GM21529 (cell line): ENCODE measurements at regions not wholly inside any gene's neighbourhood (a gene's known extent, or its start where the extent isn't known, plus 50 kb on each side); places are given as distances from the start of the nearest gene placed in this dataset.
"Not testable (repeated sequence)": the region's sequence is repeated elsewhere in the genome, so short reads cannot be mapped to it uniquely, and the experiment has no call there.

ENCODE experiments used
- ATAC-seq: cut with Tn5 transposase; IDR thresholded peaks from one replicate; pipeline ENCODE4 v1.9.1; 2021; ENCODE audit not compliant: unreplicated experiment

DNA sequence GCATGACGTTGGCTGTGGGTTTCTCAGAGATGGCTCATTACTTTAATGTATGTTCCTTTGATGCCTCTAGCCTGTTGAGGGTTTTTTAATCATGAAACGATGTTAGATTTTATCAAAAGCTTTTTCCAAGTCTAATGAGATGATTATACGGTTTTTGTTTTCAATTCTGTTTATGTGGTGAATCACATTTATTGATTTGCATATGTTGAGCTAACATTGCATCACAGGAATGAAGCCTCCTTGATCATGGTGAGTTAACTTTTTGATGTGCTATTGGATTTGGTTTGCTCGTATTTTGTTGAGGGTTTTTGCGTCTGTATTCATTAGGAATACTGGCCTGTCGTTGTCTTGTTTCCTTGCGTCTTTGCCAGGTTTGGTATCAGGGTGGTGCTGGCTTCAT, 52.3 kb upstream of the PTPN12 start:
- ATAC-seq: no peak

DNA sequence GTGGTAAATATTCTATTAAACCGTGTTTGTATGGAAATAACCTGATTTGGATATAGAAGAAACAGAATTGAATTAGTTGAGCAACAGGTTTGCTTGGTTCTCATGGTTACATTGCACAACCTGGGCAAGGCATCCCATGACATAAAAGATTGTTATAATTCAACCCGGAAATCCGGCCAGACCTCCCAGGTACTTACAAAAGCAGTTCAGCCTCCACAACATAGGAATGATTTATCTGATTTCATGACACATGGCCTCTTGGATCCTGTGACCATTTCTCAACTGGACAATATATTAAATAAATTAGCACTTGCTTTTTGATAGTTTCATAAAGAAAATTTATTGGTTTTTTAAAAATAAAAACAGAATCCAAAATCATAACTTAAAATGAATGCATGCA, 55.1 kb upstream of the PTPN12 start:
- no peak for ATAC-seq

DNA sequence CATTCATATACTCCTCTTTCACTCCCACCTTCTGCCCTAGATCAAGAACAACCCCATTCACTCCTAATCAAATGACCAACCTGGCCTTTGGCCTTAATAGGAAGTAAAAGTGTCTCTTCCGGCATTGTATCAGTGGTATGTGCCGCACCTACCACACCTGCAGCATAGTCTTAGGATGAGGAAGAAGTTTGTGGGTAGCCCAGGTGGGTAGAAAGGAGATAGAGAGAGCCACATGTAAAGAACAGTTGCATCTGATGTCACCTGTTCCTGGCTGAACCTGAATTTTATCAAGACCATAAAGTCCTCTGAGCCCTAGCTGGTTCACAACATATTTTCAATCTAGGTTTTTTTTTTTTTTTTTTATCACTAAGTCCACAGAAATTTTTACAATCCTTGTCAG, 55.5 kb upstream of the PTPN12 start:
- ATAC-seq: no peak

DNA sequence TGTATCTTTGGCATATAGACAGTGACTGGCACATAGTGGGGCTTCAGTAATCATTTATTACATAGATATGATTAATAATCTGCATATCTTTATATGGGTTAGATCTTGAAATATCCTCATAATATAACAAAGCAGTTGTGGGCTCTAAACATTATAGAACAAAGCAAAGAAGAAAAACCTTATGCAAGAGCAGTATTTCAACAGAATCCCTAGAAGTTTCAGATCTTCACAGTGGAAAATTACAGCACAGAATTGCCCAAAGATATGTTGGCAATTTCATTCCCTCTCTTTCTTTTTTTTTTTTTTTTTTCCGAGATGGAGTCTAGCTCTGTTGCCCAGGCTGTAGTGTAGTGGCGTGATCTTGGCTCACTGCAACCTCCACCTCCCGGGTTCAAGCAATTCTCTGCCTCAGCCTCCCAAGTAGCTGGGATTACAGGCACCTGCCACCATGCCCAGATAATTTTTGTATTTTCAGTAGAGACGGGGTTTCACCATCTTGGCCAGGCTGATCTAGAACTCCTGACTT, 56.9 kb upstream of the PTPN12 start:
- ATAC-seq: not testable (repeated sequence)

DNA sequence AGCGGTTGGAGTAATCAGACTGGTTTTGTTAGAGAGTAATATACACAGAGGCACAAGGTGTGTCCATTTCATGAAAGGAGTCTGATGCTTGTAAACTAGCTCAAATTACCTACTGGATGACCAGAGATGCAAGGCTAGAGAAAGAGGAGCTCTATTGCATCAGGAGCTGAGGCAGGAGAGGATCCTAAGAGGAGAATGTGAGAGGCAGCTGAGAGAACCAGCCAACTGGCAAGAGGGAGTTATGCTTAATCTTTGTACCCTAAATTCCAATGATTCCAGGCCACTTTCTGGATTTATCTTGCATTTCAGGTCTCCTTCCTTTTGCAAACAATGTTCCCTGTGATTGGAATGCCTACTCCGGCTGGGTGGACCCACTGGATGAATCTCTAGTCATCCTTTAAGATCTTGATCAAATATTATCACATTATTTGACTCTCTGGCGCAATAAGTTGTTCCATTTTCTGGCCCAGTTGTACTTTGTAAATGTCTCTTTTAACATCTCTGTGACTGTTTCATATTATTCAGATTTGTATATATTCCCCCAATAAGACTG, 57.5 kb upstream of the PTPN12 start:
- no peak for ATAC-seq

DNA sequence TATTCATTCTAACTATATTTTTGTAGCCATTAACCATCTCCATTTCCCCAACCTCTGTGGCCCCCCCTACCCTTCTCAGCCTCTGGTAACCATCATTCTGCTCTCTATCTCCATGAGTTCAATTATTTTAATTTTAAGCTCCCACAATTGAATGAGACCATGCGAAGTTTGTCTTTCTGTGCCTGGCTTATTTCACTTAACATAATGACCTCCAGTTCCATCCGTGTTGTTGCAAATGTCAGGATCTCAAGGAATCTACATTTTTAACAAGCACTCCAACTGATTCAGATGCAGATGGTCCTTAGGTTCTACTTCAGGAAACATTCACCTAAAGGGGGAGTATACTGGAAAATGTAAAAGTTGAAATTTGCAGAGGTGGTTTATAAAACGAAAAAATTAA, 60.2 kb upstream of the PTPN12 start:
- no peak for ATAC-seq

DNA sequence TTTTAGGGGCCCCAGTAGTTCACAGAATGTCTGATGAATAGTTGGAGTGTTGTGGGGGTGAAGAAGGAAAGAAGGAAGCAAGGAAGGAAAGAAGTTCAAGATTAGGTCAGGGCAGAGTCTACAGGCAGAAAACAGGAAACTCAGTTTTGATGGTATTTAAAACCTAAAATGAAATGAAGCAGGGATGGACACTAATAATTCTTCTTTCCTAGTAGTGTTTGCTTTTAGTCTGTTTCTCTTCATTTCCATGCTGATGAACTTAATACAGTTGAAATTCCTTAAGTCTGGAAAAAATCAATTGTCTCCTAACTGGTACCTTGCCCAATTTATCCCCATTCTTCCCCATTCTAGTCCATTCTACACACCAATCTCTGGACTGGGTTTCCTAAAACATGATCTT, 59.0 kb upstream of the GSAP start:
- no peak for ATAC-seq

DNA sequence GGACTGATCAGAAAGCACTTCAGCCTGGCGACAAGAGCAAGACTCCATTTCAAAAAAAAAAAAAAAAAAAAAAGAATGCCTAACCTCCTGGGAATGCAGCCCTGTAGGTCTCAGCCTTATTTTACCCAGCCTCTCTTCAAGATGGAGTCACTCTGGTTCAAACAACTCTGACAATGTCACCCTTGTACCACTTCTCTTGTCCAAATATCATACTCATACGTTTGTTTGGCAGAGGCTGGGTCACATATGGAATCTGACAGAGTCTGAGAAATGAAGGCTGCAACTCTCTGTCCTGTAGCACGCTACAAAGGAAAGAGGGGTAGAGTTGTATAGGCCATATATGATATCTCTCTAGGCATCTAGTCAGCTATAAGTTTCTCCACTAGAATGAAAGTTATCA, 58.6 kb upstream of the GSAP start:
- no peak for ATAC-seq

DNA sequence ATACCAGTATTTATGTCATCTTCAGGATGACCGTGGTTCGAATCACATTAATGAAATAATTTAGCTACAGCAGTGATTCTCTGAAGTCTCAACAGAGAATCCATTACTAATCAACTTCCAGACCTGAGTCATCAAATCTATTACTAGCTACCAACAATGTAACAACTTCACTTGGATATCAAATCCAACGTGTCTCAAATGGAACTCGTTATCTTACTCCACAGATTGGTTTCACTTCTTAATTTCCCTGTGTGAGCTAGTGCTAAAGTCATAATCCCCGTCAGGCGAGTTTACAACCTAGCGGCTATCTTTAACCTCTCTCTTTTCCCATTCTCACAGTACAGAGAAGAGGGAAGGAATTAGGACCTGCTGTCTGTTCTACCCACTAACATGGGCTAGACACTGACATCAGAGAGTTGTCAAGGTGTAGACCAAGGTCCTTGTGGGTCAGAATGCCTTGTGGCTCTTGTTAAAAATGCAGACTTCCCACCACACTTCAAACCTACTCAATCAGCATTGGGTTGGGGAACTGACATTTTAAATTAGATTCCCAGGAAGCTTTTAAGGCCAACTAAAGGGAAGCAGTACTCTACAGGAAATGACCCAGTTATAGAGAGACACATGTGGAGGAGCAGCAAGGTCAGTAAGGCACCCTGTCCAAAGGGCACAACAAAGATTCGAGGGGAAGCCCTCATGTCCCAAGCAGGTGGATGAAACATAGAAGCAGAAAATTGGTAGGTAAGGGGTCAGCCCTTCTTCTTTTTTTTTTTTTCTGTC, 57.3 kb upstream of the GSAP start:
- ATAC-seq: no peak

DNA sequence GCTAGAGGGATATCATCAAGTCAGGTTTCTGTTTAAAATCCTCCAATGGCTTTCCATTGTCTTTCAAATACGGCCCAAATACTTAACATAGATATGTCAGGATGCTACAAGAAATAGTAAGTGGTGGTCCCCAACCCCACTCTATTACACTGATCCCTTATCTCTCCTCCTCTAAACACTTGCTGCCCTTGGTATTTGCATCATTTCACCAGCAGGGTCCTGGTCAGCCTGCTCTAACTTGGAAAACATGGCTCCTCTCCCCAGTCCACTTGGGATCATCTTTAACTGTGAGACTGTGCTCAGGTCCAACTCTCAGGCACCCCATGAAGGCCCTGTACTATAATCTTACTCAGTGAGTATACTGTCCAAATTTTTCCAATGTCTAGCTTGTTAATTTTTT, 53.8 kb upstream of the GSAP start:
- no peak for ATAC-seq

DNA sequence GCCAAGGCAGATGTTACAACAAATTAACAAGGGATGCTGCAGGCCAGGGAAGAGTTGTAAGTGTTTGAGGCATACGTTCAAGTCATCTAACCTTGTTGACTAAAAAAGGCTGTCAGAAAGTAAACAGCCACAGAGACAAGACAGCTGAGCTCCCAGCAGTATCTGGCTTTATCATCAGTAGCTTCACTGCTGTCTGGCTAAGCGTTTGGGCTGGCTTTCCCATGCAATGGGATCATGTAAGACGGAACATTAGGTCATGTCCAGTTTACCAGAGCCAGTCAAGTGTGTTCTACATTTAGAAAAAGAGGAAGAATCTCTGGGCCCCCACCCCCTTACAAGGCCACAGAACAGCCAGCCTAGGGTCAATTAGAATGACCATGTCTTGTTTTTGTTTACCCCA, 51.3 kb upstream of the GSAP start:
- ATAC-seq: no peak

DNA sequence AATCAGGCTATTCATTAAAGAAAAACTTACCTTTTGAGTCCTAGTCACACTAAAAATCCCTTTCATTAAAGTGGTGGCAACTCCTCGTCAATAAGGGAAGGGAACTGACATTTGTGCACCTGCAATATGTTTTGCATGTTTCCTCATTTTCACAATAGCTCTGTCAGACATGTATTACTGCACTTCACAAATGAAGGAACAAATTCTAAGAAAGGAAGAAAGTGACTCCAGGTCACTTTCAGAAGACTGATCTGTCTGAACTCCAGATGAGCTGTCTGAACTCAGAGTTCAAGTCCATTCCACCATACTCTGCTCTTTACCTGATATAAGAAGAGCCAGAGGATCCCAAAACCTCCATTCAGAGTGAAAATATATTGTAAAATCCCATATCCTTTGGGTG, 50.3 kb upstream of the GSAP start:
- peak; percentile 44 for ATAC-seq
